NB4 (cell line): ENCODE measurements at regions not wholly inside any gene's neighbourhood (a gene's known extent, or its start where the extent isn't known, plus 50 kb on each side); places are given as distances from the start of the nearest gene placed in this dataset.

Experiments
- DNase-seq: peaks from one replicate; pipeline ENCODE4 v3.0.0; 2010; ENCODE audit warnings: low read depth
- H3K4me3 ChIP-seq: one replicate; pipeline ENCODE4 v1.5.1; 2011; ENCODE audit warnings: mild to moderate bottlenecking, low read depth, low read length, moderate library complexity
- CTCF ChIP-seq: IDR thresholded peaks from one replicate; pipeline ENCODE4 v1.5.1; 2012; ENCODE audit warnings: low read depth, low read length
- MYC ChIP-seq: IDR thresholded peaks from 2 replicates; pipeline ENCODE4 v1.6.1; 2011; ENCODE audit warnings: low read depth, low read length
- POLR2A ChIP-seq: IDR thresholded peaks from 2 replicates; pipeline ENCODE4 v1.6.1; 2011; ENCODE audit warnings: mild to moderate bottlenecking; ENCODE audit not compliant: insufficient read length; ENCODE audit errors: extremely low read depth
- TF ChIP-seq, protein P1 (sequence below): IDR thresholded peaks from 2 replicates; pipeline ENCODE4 v1.6.1; 2011; ENCODE audit warnings: low read depth, low read length

DNA sequence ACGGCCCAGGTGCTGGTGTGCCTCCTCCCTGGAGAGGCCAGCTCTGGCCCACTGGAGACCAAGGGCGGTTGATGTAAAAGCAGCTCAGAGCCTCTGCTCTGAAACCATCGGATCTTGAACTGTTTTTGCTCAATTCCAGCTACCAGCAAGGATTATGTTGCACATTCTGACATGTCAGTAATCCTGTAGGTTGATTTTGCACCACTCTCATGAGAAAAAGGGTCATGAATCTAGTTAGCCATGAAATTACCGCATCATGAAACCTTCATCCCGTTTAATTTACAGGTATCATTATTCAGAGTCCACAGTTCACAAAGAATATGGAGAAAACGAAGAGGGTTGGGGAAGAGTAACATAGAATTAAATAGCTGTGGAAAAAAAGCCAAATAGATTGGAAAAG is 120.4 kb upstream of the NSMCE3 start:
- no peak overlapping the region for H3K4me3 ChIP-seq
- TF ChIP-seq, protein P1, sequence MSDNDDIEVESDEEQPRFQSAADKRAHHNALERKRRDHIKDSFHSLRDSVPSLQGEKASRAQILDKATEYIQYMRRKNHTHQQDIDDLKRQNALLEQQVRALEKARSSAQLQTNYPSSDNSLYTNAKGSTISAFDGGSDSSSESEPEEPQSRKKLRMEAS = no peak
- TF ChIP-seq POLR2A (no peak), MYC (no peak), CTCF (no peak)
- DNase-seq = no peak

GRCh38 chr15:29386523-29386922 is 116.9 kb upstream of the NSMCE3 start:
- no peak for TF ChIP-seq POLR2A
- no peak for TF ChIP-seq CTCF
- TF ChIP-seq MYC = no peak
- TF ChIP-seq, protein P1 = no peak
- no peak for DNase-seq
- no peak overlapping the region for H3K4me3 ChIP-seq

DNA sequence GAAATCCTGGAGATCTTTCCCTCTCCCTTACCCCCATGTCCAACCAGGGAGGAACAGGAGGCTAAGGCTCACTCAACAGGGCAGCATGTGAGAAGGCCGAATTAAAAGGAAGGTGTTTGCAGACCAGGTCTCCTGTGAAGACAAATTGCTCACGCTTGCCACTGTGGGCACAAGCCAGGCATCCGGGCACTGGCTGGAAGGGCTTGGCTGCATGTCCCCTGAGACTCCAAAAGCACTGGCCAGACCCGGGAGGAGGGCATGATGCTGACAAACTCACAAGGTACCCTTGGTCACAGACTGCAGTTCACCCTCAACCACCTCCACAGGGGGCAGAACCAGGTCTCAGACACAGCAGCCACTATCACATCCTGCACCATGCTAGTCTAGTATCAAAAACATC is 113.7 kb upstream of the NSMCE3 start:
- no peak overlapping the region for H3K4me3 ChIP-seq
- TF ChIP-seq CTCF (no peak), POLR2A (no peak), MYC (no peak)
- TF ChIP-seq, protein P1 = no peak
- DNase-seq = no peak

GRCh38 chr15:29382862-29383261 is 113.2 kb upstream of the NSMCE3 start:
- TF ChIP-seq MYC (no peak), POLR2A (no peak), CTCF (no peak)
- TF ChIP-seq, protein P1 = no peak
- no peak for DNase-seq
- no peak overlapping the region for H3K4me3 ChIP-seq

DNA sequence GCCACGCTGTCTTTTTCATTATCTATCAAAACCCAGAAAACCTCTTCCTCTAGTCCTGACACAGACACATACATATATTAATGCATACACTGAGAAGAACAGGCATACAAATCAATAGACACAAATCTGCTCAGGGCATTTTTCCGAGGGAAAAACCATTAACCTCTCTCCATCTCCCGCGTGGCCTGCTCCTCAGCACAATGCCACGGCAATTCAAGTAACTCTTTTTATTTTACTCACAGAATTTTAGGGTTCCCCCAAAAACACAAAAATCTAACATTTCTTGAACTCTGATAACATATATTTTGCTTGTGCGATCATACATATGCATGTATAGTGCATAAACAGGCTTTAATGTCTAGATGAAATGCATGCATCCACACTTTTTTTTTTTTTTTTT is 110.8 kb upstream of the NSMCE3 start:
- no peak overlapping the region for H3K4me3 ChIP-seq
- DNase-seq = no peak
- no peak for TF ChIP-seq POLR2A
- TF ChIP-seq CTCF = no peak
- no peak for TF ChIP-seq MYC
- TF ChIP-seq, protein P1 = no peak

GRCh38 chr15:29379647-29380046 is 110.0 kb upstream of the NSMCE3 start:
- TF ChIP-seq, protein P1 = no peak
- TF ChIP-seq POLR2A (no peak), MYC (no peak), CTCF (no peak)
- H3K4me3 ChIP-seq = no peak overlapping the region
- DNase-seq = no peak
